GM19351 (cell line): ENCODE measurements at regions not wholly inside any gene's neighbourhood (a gene's known extent, or its start where the extent isn't known, plus 50 kb on each side); places are given as distances from the start of the nearest gene placed in this dataset.

Experiments
- ATAC-seq: cut with Tn5 transposase; IDR thresholded peaks from one replicate; pipeline ENCODE4 v1.9.1; 2021; ENCODE audit warnings: mild to moderate bottlenecking, moderate library complexity; ENCODE audit not compliant: unreplicated experiment

- ATAC-seq: no peak
Observed at GRCh38 chr12:24191117-24191516, 241.6 kb upstream of the SOX5 start.

- ATAC-seq: no peak
Observed at GRCh38 chr12:24185782-24186181, 236.3 kb upstream of the SOX5 start.

GRCh38 chr12:24177889-24178288 is 228.4 kb upstream of the SOX5 start:
- ATAC-seq: peak; percentile 90

GRCh38 chr12:24175929-24176328 is 226.5 kb upstream of the SOX5 start:
- ATAC-seq: no peak

- ATAC-seq: no peak
Observed at GRCh38 chr12:24175284-24175683, 225.8 kb upstream of the SOX5 start.

- ATAC-seq: no peak
Observed at GRCh38 chr12:24173067-24173466, 223.6 kb upstream of the SOX5 start.

- no peak for ATAC-seq
Observed at GRCh38 chr12:24172773-24173066, 223.2 kb upstream of the SOX5 start.

GRCh38 chr12:24172031-24172772 is 222.7 kb upstream of the SOX5 start:
- peak; percentile 88 for ATAC-seq

- ATAC-seq: no peak
Observed at GRCh38 chr12:24155042-24155441, 205.6 kb upstream of the SOX5 start.

GRCh38 chr12:24153079-24153478 is 203.6 kb upstream of the SOX5 start:
- no peak for ATAC-seq

- no peak for ATAC-seq
Observed at GRCh38 chr12:24152270-24152669, 202.8 kb upstream of the SOX5 start.

GRCh38 chr12:24143928-24144327 is 194.5 kb upstream of the SOX5 start:
- ATAC-seq: no peak

GRCh38 chr12:24139035-24139434 is 189.6 kb upstream of the SOX5 start:
- ATAC-seq: no peak

GRCh38 chr12:24138041-24138440 is 188.6 kb upstream of the SOX5 start:
- peak; percentile 63 for ATAC-seq

- no peak for ATAC-seq
Observed at GRCh38 chr12:24135158-24135850, 185.8 kb upstream of the SOX5 start.

- ATAC-seq: no peak
Observed at GRCh38 chr12:24134092-24134491, 184.6 kb upstream of the SOX5 start.

- ATAC-seq: no peak
Observed at GRCh38 chr12:24133384-24133783, 183.9 kb upstream of the SOX5 start.

- ATAC-seq: peak; percentile 96
Observed at GRCh38 chr12:24127919-24128721, 178.7 kb upstream of the SOX5 start.

- ATAC-seq: no peak
Observed at GRCh38 chr12:24125280-24125679, 175.8 kb upstream of the SOX5 start.

- ATAC-seq: no peak
Observed at GRCh38 chr12:24121911-24122310, 172.4 kb upstream of the SOX5 start.

- ATAC-seq: no peak
Observed at GRCh38 chr12:24118668-24119067, 169.2 kb upstream of the SOX5 start.

GRCh38 chr12:24116548-24116947 is 167.1 kb upstream of the SOX5 start:
- ATAC-seq: no peak
